HCEC 1CT (cell line): ENCODE measurements at regions not wholly inside any gene's neighbourhood (a gene's known extent, or its start where the extent isn't known, plus 50 kb on each side); places are given as distances from the start of the nearest gene placed in this dataset.
"Not testable (repeated sequence)": the region's sequence is repeated elsewhere in the genome, so short reads cannot be mapped to it uniquely, and the experiment has no call there.

Source experiments
- DNase-seq: peaks from one replicate; pipeline ENCODE4 v3.0.0-alpha.2; 2017

DNA sequence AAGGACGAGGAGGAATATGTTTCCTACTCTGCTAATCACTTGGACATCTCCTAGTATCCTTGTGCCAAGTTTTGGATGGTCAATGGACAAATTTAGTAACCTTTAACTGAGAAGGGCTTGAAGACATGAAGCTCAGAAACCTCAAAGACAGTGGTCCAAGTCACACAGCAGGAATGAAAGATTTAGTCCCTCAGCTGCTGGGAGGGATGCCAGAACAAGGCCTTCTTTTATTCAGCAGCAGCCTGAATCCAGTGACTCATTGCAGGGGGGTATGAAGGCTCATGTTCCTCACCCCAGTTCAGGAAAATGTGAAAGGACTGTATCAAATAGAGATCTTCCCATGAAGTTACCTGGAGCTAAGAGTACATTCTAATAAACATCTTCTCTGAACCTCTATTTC, 214.9 kb upstream of the UGT8 start:
- peak; percentile 73 for DNase-seq

DNA sequence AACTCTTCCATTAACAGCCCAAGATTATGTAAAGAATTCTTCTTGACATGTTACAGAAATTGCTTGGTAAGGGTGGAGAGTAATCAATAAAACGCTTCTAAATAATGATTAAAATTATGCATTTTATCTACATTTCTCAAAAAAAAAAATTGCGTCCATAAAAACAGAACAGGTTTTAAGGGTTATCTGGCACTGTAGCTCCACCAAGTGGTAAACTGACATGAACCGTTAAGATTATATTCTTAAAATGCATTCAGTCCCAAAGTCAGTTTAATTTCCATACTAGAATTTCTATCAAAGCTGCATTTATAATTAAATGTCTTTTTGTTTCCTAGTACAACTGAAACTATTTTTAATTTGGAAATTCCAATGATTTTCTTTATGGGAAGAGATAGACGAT, 214.0 kb upstream of the UGT8 start:
- peak; percentile 39 for DNase-seq

DNA sequence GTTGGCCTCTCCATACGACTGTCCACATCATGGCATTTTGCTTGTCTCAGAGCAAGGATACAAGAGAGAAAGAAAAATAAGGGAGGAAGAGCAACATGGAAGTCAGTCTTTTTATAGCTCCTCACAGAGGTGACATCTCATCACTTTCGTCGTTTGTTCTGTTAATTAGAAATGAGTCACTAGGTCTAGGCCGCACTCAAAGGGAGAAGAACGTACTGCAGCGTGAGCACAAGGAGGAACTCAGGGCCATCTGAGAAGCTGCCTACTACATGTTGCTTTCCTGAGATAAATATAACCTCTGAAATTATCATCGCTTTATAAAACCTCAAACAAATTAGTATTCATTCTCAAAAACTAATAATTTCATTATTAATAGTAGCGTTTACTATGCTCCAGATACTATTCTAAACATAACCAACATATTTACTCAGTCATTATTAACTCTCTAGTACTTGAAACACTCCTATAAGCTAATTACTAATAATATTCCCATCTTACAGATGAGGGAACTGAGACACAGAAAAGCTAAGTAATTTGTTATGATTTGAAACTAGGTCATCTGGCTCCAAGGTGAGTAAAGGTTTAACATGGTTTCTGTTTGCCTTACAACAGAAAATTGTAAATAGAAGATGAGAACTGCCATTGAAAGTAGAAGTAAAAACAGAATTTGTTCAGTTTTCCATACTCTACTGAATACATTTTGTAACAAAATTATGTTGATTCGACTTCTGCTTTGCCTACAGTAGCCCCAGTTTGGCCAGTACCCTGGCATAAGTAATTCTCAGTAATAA, 213.2 kb upstream of the UGT8 start:
- no peak for DNase-seq

DNA sequence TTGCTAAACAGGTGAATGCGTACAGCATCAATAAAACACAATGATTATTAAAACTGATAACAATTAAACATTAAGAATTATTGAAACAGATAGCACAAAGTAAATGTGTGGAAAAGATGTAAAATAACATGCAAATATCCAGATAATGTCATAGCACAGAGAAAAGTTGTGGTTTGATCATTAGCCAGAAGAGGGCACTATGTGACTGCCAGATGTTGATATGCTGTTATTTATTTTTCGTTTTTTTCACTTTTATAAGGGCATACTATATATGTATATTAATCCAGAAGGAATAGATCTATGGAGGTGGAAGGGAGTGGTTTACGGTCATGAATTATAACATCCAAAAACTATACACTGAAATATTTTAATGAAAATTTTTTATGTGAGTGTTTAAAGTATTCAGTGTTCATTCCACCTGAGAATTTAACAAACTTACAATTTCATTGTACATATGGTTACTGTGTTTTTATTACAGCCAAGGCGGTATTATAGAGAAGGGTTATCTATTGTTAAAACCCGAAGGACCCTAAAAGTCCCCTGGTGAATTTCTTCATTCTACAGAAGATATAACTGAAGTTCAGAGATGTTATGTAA, 211.9 kb upstream of the UGT8 start:
- DNase-seq, result peak; percentile 27

DNA sequence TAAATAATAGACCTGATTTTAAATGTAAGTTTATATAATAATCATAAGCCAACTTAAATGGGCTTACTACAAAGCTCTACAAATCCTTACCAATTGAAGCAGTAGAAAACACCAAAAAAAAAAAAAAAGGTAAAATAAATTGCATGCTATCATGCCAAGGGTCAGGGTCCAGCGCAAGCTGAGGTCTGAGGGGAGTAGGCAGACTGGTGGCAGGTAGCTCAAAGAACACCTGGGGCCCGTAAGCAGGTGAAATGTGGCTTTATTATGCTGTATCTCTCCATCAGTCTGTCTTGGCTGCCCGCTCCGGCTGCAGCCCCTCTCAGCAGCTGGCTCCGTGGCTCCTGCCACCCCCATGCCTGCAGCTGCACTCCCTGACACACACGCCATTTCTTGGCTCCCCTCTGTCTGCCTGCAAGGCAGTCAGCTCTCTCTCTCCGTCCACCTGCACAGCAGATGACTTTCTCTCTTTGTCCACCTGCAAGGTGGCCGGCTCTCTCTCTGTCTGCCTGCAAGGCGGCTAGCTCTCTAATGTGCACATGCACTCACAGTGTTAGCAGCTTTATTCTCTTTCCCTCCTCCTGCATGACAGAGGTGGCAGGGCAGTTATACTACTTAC, 209.4 kb upstream of the UGT8 start:
- no peak for DNase-seq

DNA sequence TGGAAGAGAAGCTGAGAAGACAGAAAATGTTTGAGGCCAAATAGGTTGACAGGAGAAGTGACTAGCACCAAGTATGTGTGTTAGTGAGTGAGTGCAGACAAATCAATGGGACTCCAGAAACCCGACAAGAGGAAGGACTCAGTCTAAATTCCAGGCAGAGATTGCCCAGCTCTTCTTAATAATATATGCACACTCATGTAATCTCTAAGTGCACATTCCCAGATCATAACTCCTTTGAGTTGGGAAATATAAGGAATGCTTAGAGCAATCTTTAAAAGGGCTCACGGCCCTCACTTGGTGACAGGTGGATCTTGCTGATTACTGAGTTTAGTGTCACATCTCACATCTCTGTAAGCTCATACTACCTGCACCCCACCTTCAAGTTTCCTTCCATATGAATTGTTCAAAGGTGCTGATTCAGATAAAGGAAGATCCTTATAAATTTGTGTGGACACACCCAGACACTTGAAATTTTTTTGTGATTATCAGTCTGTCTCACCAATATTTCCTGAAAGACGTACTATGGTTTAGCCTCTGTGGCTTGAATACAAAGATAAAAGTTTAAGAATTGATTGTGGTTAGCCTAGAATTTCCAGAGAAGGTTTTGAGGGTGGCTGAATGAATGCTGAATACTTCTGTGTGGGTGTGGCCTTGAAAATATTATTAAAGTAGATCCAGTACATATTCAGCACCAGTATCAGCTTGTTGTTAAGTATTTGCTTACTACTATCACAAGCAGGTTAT, 205.1 kb upstream of the UGT8 start:
- DNase-seq, result no peak

DNA sequence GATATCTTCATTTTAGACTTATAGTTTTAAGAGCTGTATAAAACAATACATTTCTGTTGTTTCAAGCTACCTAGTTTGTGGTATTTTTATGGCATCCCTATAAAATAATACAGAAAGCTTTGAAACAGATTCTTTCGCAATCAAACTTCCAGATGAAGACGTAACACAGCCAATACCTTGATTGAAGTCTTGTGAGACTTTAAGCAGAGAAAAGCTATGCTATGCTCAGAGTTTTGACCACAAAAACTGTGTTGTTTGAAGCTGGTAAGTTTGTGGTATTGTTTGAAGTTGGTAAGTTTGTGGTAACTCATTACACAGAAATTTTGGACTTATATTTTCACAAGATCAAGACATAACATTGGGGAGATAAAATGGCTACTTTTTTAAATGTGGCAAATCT, 201.8 kb upstream of the UGT8 start:
- no peak for DNase-seq

DNA sequence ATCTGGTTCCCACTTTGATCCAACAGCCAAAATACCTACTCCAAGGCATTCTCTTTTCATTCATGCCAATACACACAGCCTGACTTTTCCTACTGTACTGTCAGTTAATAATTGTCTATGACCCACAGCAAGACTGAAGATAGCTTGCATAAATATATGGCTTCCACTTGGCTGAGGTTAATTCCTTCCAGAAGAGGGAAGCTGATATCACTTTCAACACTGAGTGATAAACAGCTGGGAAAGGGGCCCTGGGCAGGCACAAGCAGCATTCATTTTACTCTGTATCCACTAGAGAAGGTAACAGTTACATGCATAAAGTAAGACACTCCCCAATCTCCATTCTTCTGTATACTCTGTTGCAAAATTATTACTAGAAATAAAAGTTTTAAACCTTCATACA, 200.2 kb upstream of the UGT8 start:
- DNase-seq, result no peak

DNA sequence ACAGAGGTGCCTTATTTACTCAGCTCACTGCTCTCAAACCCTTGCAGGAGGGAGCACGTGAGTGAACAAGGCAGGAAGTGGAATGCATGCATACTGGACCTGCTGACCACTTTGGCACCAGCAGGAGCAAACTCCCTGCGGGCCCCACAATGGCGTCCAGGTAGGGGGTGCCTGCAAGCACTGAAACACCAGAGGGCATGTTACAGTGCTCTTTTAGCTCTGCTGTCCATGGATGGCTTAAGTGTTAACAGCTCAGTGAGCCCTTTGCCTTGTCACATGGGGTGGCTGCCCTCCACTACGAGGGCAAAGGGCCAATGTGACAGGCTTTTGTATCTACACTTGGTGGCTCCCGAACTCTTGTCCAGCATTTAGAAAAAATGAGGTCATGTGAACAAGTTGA, 199.5 kb upstream of the UGT8 start:
- no peak for DNase-seq

DNA sequence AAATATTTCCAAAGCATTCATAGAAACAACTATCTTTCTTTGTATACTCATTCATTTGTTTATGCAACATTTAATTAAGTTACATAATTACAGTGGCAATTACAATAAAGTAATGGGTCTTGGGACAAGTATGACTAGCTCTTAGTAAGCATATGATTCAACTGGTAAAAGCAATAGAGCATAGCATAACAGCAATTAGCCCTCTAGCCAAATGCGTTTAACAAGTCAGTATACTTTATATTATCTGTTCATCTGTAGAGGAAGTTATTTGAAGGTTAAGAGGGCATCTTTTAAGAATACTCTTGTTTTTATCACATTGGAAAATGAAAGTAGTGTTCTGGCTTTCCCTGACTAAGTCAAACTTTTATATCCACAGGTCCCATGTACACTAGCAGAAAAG, 198.1 kb upstream of the UGT8 start:
- DNase-seq, result peak; percentile 13

DNA sequence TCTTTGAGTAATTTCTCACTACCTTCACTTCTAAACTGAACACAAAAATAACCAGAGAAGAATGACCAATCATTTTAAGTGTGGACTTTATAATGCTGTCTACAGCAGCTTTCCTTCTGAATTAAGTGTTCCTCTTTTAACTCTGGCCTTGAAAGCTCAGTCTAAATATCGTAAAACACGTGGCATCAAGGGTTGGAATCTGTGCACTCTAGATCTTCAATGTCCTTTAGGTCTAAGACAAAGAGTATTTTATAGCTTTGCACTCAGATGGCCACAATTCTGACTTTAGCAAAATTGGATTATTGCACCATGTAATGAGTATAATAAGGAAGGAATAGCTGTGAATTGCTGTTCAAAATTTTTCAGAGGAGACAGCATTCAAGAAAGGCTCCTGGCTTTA, 197.1 kb upstream of the UGT8 start:
- DNase-seq, result no peak

DNA sequence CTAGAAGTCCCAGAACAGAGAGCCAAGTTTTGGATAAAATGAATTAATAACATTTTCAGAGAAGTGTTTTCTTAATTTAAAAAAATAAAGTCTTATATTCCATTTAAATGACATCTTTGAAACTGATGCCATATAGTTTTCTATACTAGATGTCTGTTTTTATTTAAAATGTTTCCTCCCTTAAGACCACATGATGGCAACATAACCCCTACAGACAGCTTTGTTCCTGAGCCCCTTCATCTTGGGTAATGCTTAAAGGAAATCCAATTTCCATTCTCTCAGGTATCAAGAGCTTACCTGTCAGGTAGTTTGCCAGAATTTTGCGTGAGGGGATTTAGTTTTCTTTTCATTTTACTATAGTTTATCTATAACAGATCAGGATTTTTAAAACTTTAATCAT, 181.4 kb upstream of the UGT8 start:
- DNase-seq, result no peak

GRCh38 chr4:114420069-114420468, 178.5 kb upstream of the UGT8 start:
- DNase-seq, result no peak

GRCh38 chr4:114423582-114423981, 175.0 kb upstream of the UGT8 start:
- no peak for DNase-seq

GRCh38 chr4:114435116-114435515, 163.5 kb upstream of the UGT8 start:
- no peak for DNase-seq

DNA sequence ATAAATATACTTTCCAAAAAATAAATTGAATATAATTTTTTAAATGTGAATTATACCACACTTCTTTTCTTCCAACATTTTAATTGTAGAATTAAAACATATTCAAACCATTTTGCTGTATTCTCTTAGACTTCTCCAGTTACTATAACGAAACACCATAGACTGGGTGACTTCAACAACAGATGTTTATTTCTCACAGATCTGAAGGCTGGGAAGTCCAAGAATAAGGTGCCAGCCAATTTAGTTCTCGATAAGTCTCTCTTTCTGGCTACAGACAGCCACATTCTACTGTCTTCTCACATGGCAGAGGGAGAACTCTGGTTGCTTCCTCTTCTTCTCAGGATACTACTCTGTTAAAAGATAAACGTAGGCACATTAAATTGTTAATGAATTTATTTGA, 155.8 kb upstream of the UGT8 start:
- no peak for DNase-seq

DNA sequence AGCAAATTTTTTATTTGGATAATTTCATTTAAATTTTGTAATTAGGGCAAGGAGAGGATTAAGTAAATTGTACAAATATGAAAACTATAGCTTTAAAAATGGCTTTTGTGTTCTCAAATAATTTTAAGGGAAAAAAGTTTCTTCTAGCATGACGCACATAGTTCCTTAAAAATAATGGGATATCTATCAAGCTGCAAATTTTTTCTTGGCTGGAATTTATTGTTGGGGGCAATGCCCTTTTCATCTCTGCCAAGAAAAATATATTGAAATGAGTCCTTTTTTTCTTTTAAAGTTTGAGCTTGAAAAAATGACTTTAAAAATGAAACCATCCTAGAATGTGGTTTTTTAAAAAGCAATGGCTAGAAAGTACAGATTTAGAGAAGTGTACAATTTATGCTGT, 154.4 kb upstream of the UGT8 start:
- no peak for DNase-seq

GRCh38 chr4:114447963-114448516, 150.6 kb upstream of the UGT8 start:
- not testable (repeated sequence) for DNase-seq

DNA sequence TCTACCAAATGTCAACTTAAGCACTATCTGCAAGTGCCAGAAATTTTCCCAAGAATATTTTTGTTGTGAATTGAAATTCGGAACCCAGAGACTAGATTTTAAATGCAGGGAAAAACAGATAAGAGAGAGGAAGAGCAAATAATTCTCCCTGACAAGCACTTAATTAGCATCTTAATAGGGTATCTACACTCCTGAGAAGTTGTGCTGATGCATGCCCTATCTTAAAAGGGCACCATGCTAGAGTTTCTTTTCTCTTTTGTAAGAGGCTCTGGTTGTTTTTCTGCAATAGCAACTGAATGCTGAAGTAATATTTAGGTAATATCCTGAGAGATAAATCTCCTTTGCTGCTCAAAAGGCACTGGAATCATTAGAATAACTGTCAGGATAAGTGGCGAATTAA, 139.9 kb upstream of the UGT8 start:
- no peak for DNase-seq

DNA sequence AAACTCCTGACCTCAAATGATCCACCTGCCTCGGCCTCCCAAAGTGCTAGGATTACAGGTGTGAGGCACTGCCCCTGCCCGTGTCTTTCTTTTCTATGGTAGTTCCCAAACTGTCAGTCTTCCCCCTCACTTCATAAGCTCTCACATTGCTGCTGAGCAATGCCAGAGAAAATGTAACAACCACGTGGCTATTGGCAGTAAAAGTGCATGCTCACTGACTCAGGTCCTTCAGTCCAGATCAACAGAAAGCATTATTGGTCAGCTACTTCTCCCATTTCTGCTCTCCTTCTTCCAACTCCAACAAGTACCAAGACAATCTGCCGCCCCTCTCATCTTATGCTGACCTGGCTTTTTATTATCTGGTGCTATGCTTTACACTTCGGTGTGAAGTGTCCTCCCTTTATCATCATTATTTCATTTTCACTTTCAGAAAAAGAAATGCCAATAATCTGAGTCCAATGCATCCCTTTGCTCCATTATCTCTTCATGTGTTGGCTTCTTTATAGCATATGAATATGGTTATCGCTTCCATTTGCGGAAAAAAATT, 133.8 kb upstream of the UGT8 start:
- no peak for DNase-seq

DNA sequence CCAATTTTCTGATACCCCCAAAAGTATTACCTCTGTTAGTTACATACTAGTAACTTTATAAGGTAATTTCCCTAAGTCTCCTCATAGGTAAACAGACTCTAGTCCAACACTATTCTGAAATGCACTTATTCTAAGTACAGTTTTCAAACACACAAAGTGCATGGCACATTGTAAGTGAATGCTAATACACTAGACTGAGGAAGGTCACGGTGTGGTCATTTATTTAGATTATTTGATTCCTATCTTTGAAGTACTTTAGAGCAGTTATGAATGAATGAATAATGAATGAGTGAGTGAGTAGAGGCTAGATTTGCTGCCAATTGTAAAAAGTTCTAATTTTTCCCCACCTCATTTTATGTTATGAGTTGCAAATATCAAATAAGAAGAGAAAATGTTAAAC, 132.8 kb upstream of the UGT8 start:
- no peak for DNase-seq

GRCh38 chr4:114466299-114466698, 132.3 kb upstream of the UGT8 start:
- DNase-seq, result no peak
